Trophoblast cell (in vitro differentiated cells and primary cell): ENCODE measurements at regions not wholly inside any gene's neighbourhood (a gene's known extent, or its start where the extent isn't known, plus 50 kb on each side); places are given as distances from the start of the nearest gene placed in this dataset.

ENCODE experiments used
- DNase-seq, 2 donors: peaks; one replicate each; pipeline ENCODE4 v3.0.0-alpha.2; 2016
- H2AFZ ChIP-seq: 2 replicates; pipeline ENCODE4 v1.6.1; 2013; ENCODE audit warnings: low read length, moderate library complexity, mild to moderate bottlenecking; ENCODE audit not compliant: insufficient read depth, poor library complexity
- H2AK5ac ChIP-seq: 2 replicates; pipeline ENCODE4 v1.6.1; 2013; ENCODE audit warnings: mild to moderate bottlenecking, low read length
- H2BK120ac ChIP-seq: 2 replicates; pipeline ENCODE4 v1.6.1; 2013; ENCODE audit warnings: low read length, mild to moderate bottlenecking, moderate library complexity; ENCODE audit not compliant: insufficient read depth, poor library complexity
- H2BK12ac ChIP-seq: 2 replicates; pipeline ENCODE4 v1.6.1; 2013; ENCODE audit warnings: mild to moderate bottlenecking, low read length, moderate library complexity
- H2BK5ac ChIP-seq: 2 replicates; pipeline ENCODE4 v1.6.1; 2013; ENCODE audit warnings: low read length, low read depth, moderate library complexity, mild to moderate bottlenecking; ENCODE audit not compliant: poor library complexity
- H3K14ac ChIP-seq: 2 replicates; pipeline ENCODE4 v1.6.1; 2013; ENCODE audit warnings: mild to moderate bottlenecking, low read length
- H3K18ac ChIP-seq: 2 replicates; pipeline ENCODE4 v1.6.1; 2013; ENCODE audit warnings: mild to moderate bottlenecking, low read length
- H3K23ac ChIP-seq: 2 replicates; pipeline ENCODE4 v1.6.1; 2013; ENCODE audit warnings: low read length
- H3K27ac ChIP-seq: 2 replicates; pipeline ENCODE4 v1.5.1; 2013; ENCODE audit warnings: low read depth, mild to moderate bottlenecking, inconsistent platforms, low read length, moderate library complexity
- H3K27me3 ChIP-seq: 2 replicates; pipeline ENCODE4 v1.6.1; 2013; ENCODE audit warnings: inconsistent platforms, mild to moderate bottlenecking, low read length, moderate library complexity; ENCODE audit not compliant: insufficient read depth
- H3K36me3 ChIP-seq, 2 experiments: 1 replicate in 1 of 2; 2 replicates in 1 of 2; pipeline ENCODE4 v1.6.1; 2013; ENCODE audit warnings: low read length in 2 of 2, mild to moderate bottlenecking in 2 of 2, moderate library complexity in 1 of 2; ENCODE audit not compliant: insufficient read depth in 2 of 2, control insufficient read depth in 1 of 2
- H3K4ac ChIP-seq: 2 replicates; pipeline ENCODE4 v1.6.1; 2013; ENCODE audit warnings: low read depth, mild to moderate bottlenecking, low read length, moderate library complexity
- H3K4me1 ChIP-seq, 2 experiments: 1 replicate in 1 of 2; 2 replicates in 1 of 2; pipeline ENCODE4 v1.6.1; 2013; ENCODE audit warnings: low read length in 2 of 2, mild to moderate bottlenecking in 2 of 2, moderate library complexity in 1 of 2; ENCODE audit not compliant: insufficient read depth in 2 of 2, control insufficient read depth in 1 of 2
- H3K4me2 ChIP-seq: 2 replicates; pipeline ENCODE4 v1.6.1; 2013; ENCODE audit warnings: inconsistent platforms, mild to moderate bottlenecking, low read length, moderate library complexity
- H3K4me3 ChIP-seq: 2 replicates; pipeline ENCODE4 v1.5.1; 2013; ENCODE audit warnings: mild to moderate bottlenecking, low read depth, low read length, inconsistent platforms
- H3K79me1 ChIP-seq: one replicate; pipeline ENCODE4 v1.6.1; 2013; ENCODE audit warnings: low read length
- H3K79me2 ChIP-seq: 2 replicates; pipeline ENCODE4 v1.6.1; 2013; ENCODE audit warnings: low read length, mild to moderate bottlenecking; ENCODE audit not compliant: control insufficient read depth, insufficient read depth, poor library complexity
- H3K9ac ChIP-seq: 2 replicates; pipeline ENCODE4 v1.6.1; 2013; ENCODE audit warnings: mild to moderate bottlenecking, low read length
- H3K9me3 ChIP-seq: 2 replicates; pipeline ENCODE4 v1.6.1; 2013; ENCODE audit warnings: low read depth, mild to moderate bottlenecking, control low read depth, inconsistent platforms, low read length; ENCODE audit not compliant: insufficient read depth
- H4K12ac ChIP-seq: 2 replicates; pipeline ENCODE4 v1.6.1; 2013; ENCODE audit warnings: low read depth, mild to moderate bottlenecking, low read length, moderate library complexity
- H4K8ac ChIP-seq: 2 replicates; pipeline ENCODE4 v1.6.1; 2013; ENCODE audit warnings: low read depth, mild to moderate bottlenecking, low read length, moderate library complexity
- H4K91ac ChIP-seq: one replicate; pipeline ENCODE4 v1.6.1; 2013; ENCODE audit warnings: low read depth, mild to moderate bottlenecking, low read length, moderate library complexity
- WGBS: extraction: QIAGEN DNeasy Blood & Tissue Kit; methylation state at CpG from one replicate; pipeline ENCODE4 v1.1.7; 2013; ENCODE audit warnings: missing lambda C conversion rate; ENCODE audit not compliant: insufficient read length, insufficient coverage; ENCODE audit errors: extremely low coverage; 5-methylcytosine and 5-hydroxymethylcytosine counted together

DNA sequence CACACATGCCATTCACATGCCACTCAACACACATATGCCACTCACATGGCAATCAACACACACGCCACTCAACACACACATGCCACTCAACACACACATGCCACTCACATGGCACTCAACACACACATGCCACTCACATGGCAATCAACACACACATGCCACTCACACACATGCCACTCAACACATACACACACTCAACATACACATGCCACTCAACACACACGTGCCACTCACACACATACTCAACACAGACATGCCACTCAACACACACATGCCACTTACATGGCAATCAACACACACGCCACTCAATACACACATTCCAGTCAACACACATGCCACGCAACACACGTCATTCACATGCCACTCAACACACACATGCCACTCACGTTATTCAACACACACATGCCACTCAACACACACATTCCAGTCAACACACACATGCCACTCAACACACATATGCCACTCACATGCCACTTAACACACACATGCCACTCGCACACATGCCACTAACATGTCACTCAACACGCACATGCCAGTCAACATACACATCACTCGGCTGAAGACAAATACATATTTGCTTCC lies 182.9 kb downstream of the NPHP4 start:
- H4K12ac ChIP-seq = no peak overlapping the region
- no peak overlapping the region for H3K14ac ChIP-seq
- no peaks in the 10 kb centered on the region for H3K79me2 ChIP-seq
- no peak overlapping the region for H2BK12ac ChIP-seq
- H3K4me1 ChIP-seq = no peaks in the 10 kb centered on the region
- no peak overlapping the region for H2BK5ac ChIP-seq
- H4K8ac ChIP-seq = no peak overlapping the region
- H3K27ac ChIP-seq = no peak overlapping the region
- no peak overlapping the region for H3K18ac ChIP-seq
- 100% methylated on average over 3 of the region's 9 CpGs for WGBS
- no peak overlapping the region for H3K9ac ChIP-seq
- H2AK5ac ChIP-seq = no peak overlapping the region
- peak overlapping the region; percentile 10 for H3K4me3 ChIP-seq
- no peak overlapping the region for H2BK120ac ChIP-seq
- no peaks in the 10 kb centered on the region for H3K79me1 ChIP-seq
- H3K4me2 ChIP-seq = no peak overlapping the region
- no peak overlapping the region for H4K91ac ChIP-seq
- H3K27me3 ChIP-seq = no peaks in the 10 kb centered on the region
- no peak for DNase-seq
- no peaks in the 10 kb centered on the region for H3K36me3 ChIP-seq
- no peak overlapping the region for H3K4ac ChIP-seq
- H3K23ac ChIP-seq = no peak overlapping the region
- no peak overlapping the region for H2AFZ ChIP-seq
- peaks cover 10% of the 10 kb centered on the region for H3K9me3 ChIP-seq

DNA sequence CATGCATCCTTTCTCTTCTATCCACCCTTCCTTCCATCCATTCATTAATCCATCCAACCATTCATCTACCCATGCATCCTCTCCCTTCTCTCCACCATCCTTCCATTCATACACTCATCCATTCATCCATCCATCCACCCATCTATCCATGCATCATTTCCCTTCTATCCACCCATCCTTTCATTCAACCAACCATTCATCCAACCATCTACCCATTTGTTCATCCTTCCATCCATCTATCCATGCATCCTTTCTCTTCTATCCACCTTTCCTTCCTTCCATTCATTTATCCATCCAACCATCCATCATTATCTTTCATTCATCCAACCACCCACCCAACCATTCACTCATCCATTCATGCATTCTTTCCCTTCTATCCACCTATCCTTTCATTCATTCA lies 188.4 kb downstream of the NPHP4 start:
- no peak overlapping the region for H4K91ac ChIP-seq
- no peak for DNase-seq
- H2AK5ac ChIP-seq = no peak overlapping the region
- H3K79me1 ChIP-seq = no peaks in the 10 kb centered on the region
- no peak overlapping the region for H2BK12ac ChIP-seq
- no peak overlapping the region for H3K4ac ChIP-seq
- H2BK5ac ChIP-seq = no peak overlapping the region
- no peak overlapping the region for H4K8ac ChIP-seq
- H2AFZ ChIP-seq = no peak overlapping the region
- no peaks in the 10 kb centered on the region for H3K4me1 ChIP-seq
- no peak overlapping the region for H3K18ac ChIP-seq
- H2BK120ac ChIP-seq = no peak overlapping the region
- H3K4me3 ChIP-seq = no peak overlapping the region
- H3K4me2 ChIP-seq = no peak overlapping the region
- no peak overlapping the region for H3K9ac ChIP-seq
- no peak overlapping the region for H3K23ac ChIP-seq
- no peak overlapping the region for H3K27ac ChIP-seq
- no peak overlapping the region for H3K14ac ChIP-seq
- no peaks in the 10 kb centered on the region for H3K79me2 ChIP-seq
- H3K9me3 ChIP-seq = peaks cover 7% of the 10 kb centered on the region
- no peaks in the 10 kb centered on the region for H3K27me3 ChIP-seq
- no peak overlapping the region for H4K12ac ChIP-seq
- no peaks in the 10 kb centered on the region for H3K36me3 ChIP-seq

DNA sequence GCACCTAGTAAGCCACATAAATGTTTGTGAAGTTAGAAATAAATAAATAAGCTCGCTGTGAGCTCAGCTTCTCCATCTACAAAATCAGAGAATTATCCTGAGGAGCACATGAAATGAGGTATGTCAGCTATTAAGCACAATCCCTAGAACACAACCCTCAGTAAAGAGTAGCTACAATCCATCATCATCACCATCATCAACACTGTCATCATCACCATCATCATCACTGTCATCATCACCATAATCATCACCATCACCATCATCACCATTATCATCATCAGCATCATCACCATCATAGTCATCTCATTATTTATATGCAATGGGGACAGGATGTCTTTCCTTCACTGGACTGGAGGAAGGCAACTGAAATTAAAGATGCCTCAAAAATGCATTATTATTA lies 189.6 kb downstream of the NPHP4 start:
- Histone ChIP-seq H3K27ac (no peak overlapping the region), H4K12ac (no peak overlapping the region), H2BK12ac (no peak overlapping the region), H3K4me3 (no peak overlapping the region), H3K9ac (no peak overlapping the region), H3K18ac (no peak overlapping the region), H3K79me1 (no peaks in the 10 kb centered on the region), H3K9me3 (peaks cover 4% of the 10 kb centered on the region), H2AFZ (no peak overlapping the region), H4K8ac (no peak overlapping the region), H3K23ac (no peak overlapping the region), H3K4me1 (no peaks in the 10 kb centered on the region), H3K79me2 (no peaks in the 10 kb centered on the region), H2BK120ac (no peak overlapping the region), H3K14ac (no peak overlapping the region), H3K27me3 (no peaks in the 10 kb centered on the region), H3K4me2 (no peak overlapping the region), H3K4ac (no peak overlapping the region), H2BK5ac (no peak overlapping the region), H2AK5ac (no peak overlapping the region), H3K36me3 (no peaks in the 10 kb centered on the region), H4K91ac (no peak overlapping the region)
- DNase-seq = no peak
- no CpG with 5 or more reads among the region's 1 CpG for WGBS

DNA sequence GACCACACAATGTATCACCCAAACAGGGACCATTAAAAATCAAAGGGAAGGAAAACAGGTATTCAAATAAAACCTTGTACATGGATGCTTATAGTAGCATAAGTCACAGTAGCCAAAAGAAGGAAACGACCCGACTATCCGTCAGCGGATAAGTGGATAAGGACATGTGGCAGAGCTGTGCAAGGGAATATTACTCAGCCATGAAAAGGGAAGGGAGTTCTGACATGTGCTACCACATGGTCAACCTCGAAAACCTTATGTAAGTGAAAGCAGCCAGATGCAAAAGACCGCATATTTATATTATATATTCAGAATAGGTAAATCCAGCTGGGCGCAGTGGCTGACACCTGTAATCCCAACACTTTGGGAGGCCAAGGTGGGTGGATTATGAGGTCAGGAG lies 193.3 kb downstream of the NPHP4 start:
- H2BK12ac ChIP-seq = no peak overlapping the region
- H3K79me2 ChIP-seq = no peaks in the 10 kb centered on the region
- no peak overlapping the region for H3K4me2 ChIP-seq
- H4K12ac ChIP-seq = no peak overlapping the region
- no peak overlapping the region for H2BK5ac ChIP-seq
- H2AK5ac ChIP-seq = no peak overlapping the region
- no peaks in the 10 kb centered on the region for H3K27me3 ChIP-seq
- H3K27ac ChIP-seq = no peak overlapping the region
- H3K23ac ChIP-seq = no peak overlapping the region
- no peak overlapping the region for H3K4me3 ChIP-seq
- no peak overlapping the region for H3K4ac ChIP-seq
- H3K79me1 ChIP-seq = no peaks in the 10 kb centered on the region
- H4K8ac ChIP-seq = no peak overlapping the region
- WGBS = no CpG with 5 or more reads among the region's 7 CpGs
- no peak overlapping the region for H3K9ac ChIP-seq
- no peak for DNase-seq
- no peak overlapping the region for H2BK120ac ChIP-seq
- no peaks in the 10 kb centered on the region for H3K36me3 ChIP-seq
- no peak overlapping the region for H4K91ac ChIP-seq
- no peak overlapping the region for H2AFZ ChIP-seq
- H3K14ac ChIP-seq = no peak overlapping the region
- peaks cover 7% of the 10 kb centered on the region for H3K9me3 ChIP-seq
- no peaks in the 10 kb centered on the region for H3K4me1 ChIP-seq
- no peak overlapping the region for H3K18ac ChIP-seq
